HepG2 (cell line): ENCODE measurements at regions not wholly inside any gene's neighbourhood (a gene's known extent, or its start where the extent isn't known, plus 50 kb on each side); places are given as distances from the start of the nearest gene placed in this dataset.

Source experiments
- ATAC-seq: fragments of 200-7000 bp; cut with Tn5 transposase; 3 replicates; pipeline ENCODE4 v1.9.1; 2020; ENCODE audit warnings: mild to moderate bottlenecking, moderate library complexity
- BruUV-seq: library from RNA; stranded (reverse); fragments of 400-500 nt; replicated peaks from 2 replicates; lab custom pipeline; 2021; lab: Mats Ljungman, UMichigan
- CTCF ChIA-PET: fragments of 300-600 bp; formaldehyde crosslinking; extraction: SDS; loops from one replicate; lab custom pipeline; 2021; ENCODE audit warnings: low total read pairs, inconsistent platforms, low intra/inter-chr PET ratio; lab: Yijun Ruan, JAX
- POLR2A ChIA-PET: fragments of 350-600 bp; sonication (Branson Sonifier 250); formaldehyde crosslinking; loops from one replicate; lab custom pipeline; 2020; ENCODE audit warnings: antibody characterized with exemption, inconsistent platforms; lab: Yijun Ruan, JAX
- DNase-seq: peaks from one replicate; pipeline ENCODE4 v3.0.0-alpha.2; 2015; ENCODE audit warnings: low spot score
- FAIRE-seq: peaks from 3 replicates; lab custom pipeline; 2011; peaks lifted over from hg19 to GRCh38; lab: Jason Lieb, UNC
- H2AFZ ChIP-seq: one replicate; pipeline ENCODE4 v1.6.1; 2011; ENCODE audit warnings: low read length, inconsistent platforms
- H3K27ac ChIP-seq: fragments of 300-600 bp; 3 replicates; pipeline ENCODE4 v1.8.0; 2011; ENCODE audit warnings: mixed run types, mild to moderate bottlenecking, mixed read lengths, low read length, inconsistent platforms; ENCODE audit not compliant: insufficient read depth; ENCODE audit errors: extremely low read length
- H3K27me3 ChIP-seq, 2 experiments: fragments of 200-600 bp in 1 of 2; 2 replicates in 1 of 2; 3 replicates in 1 of 2; pipeline versions ENCODE4 v1.6.0 to v1.8.0; 2011; ENCODE audit warnings: low read length in 2 of 2, mild to moderate bottlenecking in 2 of 2, moderate library complexity in 2 of 2, inconsistent platforms in 1 of 2; ENCODE audit not compliant: insufficient read depth in 2 of 2, control insufficient read depth in 1 of 2
- H3K36me3 ChIP-seq, 2 experiments: fragments of 200-600 bp in 1 of 2; replicated peaks in 1 of 2; 2 replicates in 1 of 2; 3 replicates in 1 of 2; pipeline versions ENCODE4 v1.5.1 to v1.8.0; 2011; ENCODE audit warnings: low read length in 2 of 2, inconsistent platforms in 1 of 2; ENCODE audit not compliant: insufficient read depth in 2 of 2, control insufficient read depth in 1 of 2
- H3K4me1 ChIP-seq: 2 replicates; pipeline ENCODE4 v1.5.1; 2012; ENCODE audit warnings: low read length, inconsistent platforms; ENCODE audit not compliant: insufficient read depth
- H3K4me2 ChIP-seq: 2 replicates; pipeline ENCODE4 v1.6.0; 2011; ENCODE audit warnings: low read depth, low read length, inconsistent platforms
- H3K4me3 ChIP-seq, 3 experiments: fragments of 200-600 bp in 1 of 3; sonication (generic), shearing (Covaris generic) in 1 of 3; replicated peaks in 1 of 3; 2 replicates each; pipeline ENCODE4 v1.5.1; 2011 to 2016; ENCODE audit warnings: low read length in 3 of 3, inconsistent platforms in 2 of 3, low read depth in 2 of 3, mild to moderate bottlenecking in 2 of 3, control low read depth in 1 of 3, mixed read lengths in 1 of 3; ENCODE audit not compliant: insufficient read depth in 1 of 3
- H3K79me2 ChIP-seq: one replicate; pipeline ENCODE4 v1.6.1; 2011; ENCODE audit warnings: low read length, inconsistent platforms; ENCODE audit not compliant: insufficient read depth
- H3K9ac ChIP-seq: 2 replicates; pipeline ENCODE4 v1.6.0; 2011; ENCODE audit warnings: mild to moderate bottlenecking, low read depth, low read length, inconsistent platforms; ENCODE audit not compliant: insufficient read depth
- H3K9me3 ChIP-seq: 2 replicates; pipeline ENCODE4 v1.5.1; 2012; ENCODE audit warnings: mild to moderate bottlenecking, low read length
- H4K20me1 ChIP-seq: 2 replicates; pipeline ENCODE4 v1.6.0; 2011; ENCODE audit warnings: inconsistent platforms, mild to moderate bottlenecking, low read length, moderate library complexity; ENCODE audit not compliant: insufficient read depth
- DPF2 ChIP-seq: sonication (generic); formaldehyde crosslinking; IDR thresholded peaks from 2 replicates; pipeline ENCODE4 v1.4.0; 2020; ENCODE audit warnings: mild to moderate bottlenecking, low read depth, missing genetic modification reagents, borderline replicate concordance
- HOXD1 ChIP-seq: sonication (generic); formaldehyde crosslinking; IDR thresholded peaks from 2 replicates; pipeline ENCODE4 v1.5.0; 2020; ENCODE audit warnings: missing genetic modification reagents
- THRA ChIP-seq: sonication (generic); formaldehyde crosslinking; IDR thresholded peaks from 2 replicates; pipeline ENCODE4 v1.4.0; 2020; ENCODE audit warnings: missing genetic modification reagents, borderline replicate concordance
- ZNF766 ChIP-seq: sonication (generic); formaldehyde crosslinking; IDR thresholded peaks from 2 replicates; pipeline ENCODE4 v1.5.0; 2020; ENCODE audit warnings: missing genetic modification reagents, borderline replicate concordance
- ZSCAN30 ChIP-seq: sonication (generic); formaldehyde crosslinking; IDR thresholded peaks from 2 replicates; pipeline ENCODE4 v1.5.0; 2020; ENCODE audit warnings: mild to moderate bottlenecking, missing genetic modification reagents
- WGBS: methylation state at CpG from one replicate; pipeline ENCODE4 v1.1.6; 2017; ENCODE audit warnings: low lambda C conversion rate; 5-methylcytosine and 5-hydroxymethylcytosine counted together
- in situ Hi-C: cut with HindIII; loops from 2 replicates; pipeline ENCODE4 v1.10.0; 2017; ENCODE audit warnings: low pct_unique_long_range_greater_than_20kb; ENCODE audit not compliant: extremely low pct_ligation_motif_present
- intact Hi-C: fragments of 100-400 bp; cut with micrococcal nuclease; formaldehyde crosslinking; loops from one replicate; pipeline ENCODE4 v1.10.0; 2022; ENCODE audit not compliant: unreplicated experiment
- TF ChIP-seq, protein P1 (sequence below): sonication (generic); formaldehyde crosslinking; IDR thresholded peaks from 2 replicates; pipeline ENCODE4 v1.8.1; 2022; ENCODE audit warnings: mild to moderate bottlenecking, missing genetic modification reagents
- TF ChIP-seq, protein P2 (sequence below): sonication (generic); formaldehyde crosslinking; IDR thresholded peaks from 2 replicates; pipeline ENCODE4 v1.5.0; 2020; ENCODE audit warnings: mild to moderate bottlenecking, missing genetic modification reagents, moderate library complexity
- TF ChIP-seq, protein P3 (sequence below): sonication (generic); formaldehyde crosslinking; IDR thresholded peaks from 2 replicates; pipeline ENCODE4 v1.8.0; 2022; ENCODE audit warnings: mild to moderate bottlenecking, missing genetic modification reagents, moderate library complexity

DNA sequence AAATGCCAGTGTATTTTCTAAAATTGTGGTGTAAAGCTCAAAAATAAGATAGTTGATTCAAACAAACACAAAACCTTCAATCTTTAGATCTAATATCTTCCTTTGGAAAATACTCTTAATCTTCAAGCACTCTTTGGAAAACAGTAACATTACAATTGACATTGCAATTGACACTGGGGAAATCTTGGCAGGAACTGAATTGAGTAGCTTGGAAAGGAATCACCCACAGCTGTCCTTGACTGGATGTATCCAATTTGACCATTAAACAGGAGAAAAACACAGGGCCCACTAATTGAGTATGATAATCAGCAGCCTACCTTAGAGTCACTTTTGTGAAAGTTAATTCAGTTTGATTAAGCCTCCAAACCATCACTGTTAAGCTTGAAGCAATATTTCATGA is 776.7 kb downstream of the DTWD2 start (continued):
- TF ChIP-seq THRA (CRISPR knock-in tag) (no peak), ZSCAN30 (CRISPR knock-in tag) (no peak), ZNF766 (CRISPR knock-in tag) (no peak)
- TF ChIP-seq, protein P1, sequence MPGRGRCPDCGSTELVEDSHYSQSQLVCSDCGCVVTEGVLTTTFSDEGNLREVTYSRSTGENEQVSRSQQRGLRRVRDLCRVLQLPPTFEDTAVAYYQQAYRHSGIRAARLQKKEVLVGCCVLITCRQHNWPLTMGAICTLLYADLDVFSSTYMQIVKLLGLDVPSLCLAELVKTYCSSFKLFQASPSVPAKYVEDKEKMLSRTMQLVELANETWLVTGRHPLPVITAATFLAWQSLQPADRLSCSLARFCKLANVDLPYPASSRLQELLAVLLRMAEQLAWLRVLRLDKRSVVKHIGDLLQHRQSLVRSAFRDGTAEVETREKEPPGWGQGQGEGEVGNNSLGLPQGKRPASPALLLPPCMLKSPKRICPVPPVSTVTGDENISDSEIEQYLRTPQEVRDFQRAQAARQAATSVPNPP (CRISPR knock-in tag): no peak
- TF ChIP-seq, all 625 proteins: peak for 0

DNA sequence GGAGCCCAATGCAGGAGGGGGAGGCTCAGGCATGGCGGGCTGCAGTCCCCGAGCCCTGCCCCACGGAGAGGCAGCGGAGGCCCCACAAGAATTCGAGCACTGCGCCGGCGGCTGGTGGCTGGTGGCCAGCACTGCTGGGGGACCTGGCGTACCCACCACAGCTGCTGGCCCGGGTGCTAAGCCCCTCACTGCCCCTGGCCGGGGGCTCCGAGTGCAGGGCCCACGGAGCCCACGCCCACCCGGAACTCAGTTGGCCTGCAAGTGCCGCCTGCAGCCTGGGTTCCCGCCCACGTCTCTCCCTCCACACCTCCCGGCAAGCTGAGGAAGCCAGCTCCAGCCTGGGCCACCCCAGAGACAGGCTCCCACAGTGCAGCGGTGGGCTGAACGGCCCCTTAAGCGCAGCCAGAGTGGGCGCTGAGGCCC is 780.3 kb downstream of the DTWD2 start:
- H3K4me1 ChIP-seq: no peaks in the 10 kb centered on the region
- intact Hi-C loops: no loop called here
- no peaks in the 10 kb centered on the region for H3K36me3 ChIP-seq
- FAIRE-seq (no peak), DNase-seq (no peak)
- CTCF ChIA-PET: no interaction called here
- no peak overlapping the region for H3K4me3 ChIP-seq
- H3K4me2 ChIP-seq: no peak overlapping the region
- WGBS: 32% methylated on average over 6 of the region's 23 CpGs
- in situ Hi-C loops: no loop called here
- H3K9ac ChIP-seq: no peak overlapping the region
- no peaks in the 10 kb centered on the region for H3K27me3 ChIP-seq
- H3K9me3 ChIP-seq: peaks cover 20% of the 10 kb centered on the region
- H2AFZ ChIP-seq: no peak overlapping the region
- no peak overlapping the region for H3K27ac ChIP-seq
- H4K20me1 ChIP-seq: no peaks in the 10 kb centered on the region
- H3K79me2 ChIP-seq: no peaks in the 10 kb centered on the region
- TF ChIP-seq HOXD1 (CRISPR knock-in tag): no peak
- TF ChIP-seq, protein P2, sequence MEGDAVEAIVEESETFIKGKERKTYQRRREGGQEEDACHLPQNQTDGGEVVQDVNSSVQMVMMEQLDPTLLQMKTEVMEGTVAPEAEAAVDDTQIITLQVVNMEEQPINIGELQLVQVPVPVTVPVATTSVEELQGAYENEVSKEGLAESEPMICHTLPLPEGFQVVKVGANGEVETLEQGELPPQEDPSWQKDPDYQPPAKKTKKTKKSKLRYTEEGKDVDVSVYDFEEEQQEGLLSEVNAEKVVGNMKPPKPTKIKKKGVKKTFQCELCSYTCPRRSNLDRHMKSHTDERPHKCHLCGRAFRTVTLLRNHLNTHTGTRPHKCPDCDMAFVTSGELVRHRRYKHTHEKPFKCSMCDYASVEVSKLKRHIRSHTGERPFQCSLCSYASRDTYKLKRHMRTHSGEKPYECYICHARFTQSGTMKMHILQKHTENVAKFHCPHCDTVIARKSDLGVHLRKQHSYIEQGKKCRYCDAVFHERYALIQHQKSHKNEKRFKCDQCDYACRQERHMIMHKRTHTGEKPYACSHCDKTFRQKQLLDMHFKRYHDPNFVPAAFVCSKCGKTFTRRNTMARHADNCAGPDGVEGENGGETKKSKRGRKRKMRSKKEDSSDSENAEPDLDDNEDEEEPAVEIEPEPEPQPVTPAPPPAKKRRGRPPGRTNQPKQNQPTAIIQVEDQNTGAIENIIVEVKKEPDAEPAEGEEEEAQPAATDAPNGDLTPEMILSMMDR (CRISPR knock-in tag): no peak
- TF ChIP-seq, protein P3, sequence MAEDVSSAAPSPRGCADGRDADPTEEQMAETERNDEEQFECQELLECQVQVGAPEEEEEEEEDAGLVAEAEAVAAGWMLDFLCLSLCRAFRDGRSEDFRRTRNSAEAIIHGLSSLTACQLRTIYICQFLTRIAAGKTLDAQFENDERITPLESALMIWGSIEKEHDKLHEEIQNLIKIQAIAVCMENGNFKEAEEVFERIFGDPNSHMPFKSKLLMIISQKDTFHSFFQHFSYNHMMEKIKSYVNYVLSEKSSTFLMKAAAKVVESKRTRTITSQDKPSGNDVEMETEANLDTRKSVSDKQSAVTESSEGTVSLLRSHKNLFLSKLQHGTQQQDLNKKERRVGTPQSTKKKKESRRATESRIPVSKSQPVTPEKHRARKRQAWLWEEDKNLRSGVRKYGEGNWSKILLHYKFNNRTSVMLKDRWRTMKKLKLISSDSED (CRISPR knock-in tag): no peak
- no peak for TF ChIP-seq DPF2 (CRISPR knock-in tag)
- TF ChIP-seq, all 625 proteins: peak for 0
- no peak for ATAC-seq
- POLR2A ChIA-PET: no interaction called here
- BruUV-seq: no TSS peak
